T47D (cell line): ENCODE measurements at regions not wholly inside any gene's neighbourhood (a gene's known extent, or its start where the extent isn't known, plus 50 kb on each side); places are given as distances from the start of the nearest gene placed in this dataset.

ENCODE experiments used
- DNase-seq, 2 experiments: peaks; one replicate each; pipeline versions ENCODE4 v3.0.0 to v3.0.0-alpha.2; 2011 to 2012; ENCODE audit warnings: low read depth in 1 of 2, low spot score in 1 of 2
- JUND ChIP-seq: IDR thresholded peaks from 2 replicates; pipeline ENCODE4 v1.6.1; 2012; ENCODE audit warnings: low read depth
- in situ Hi-C: cut with HindIII; loops from 2 replicates; pipeline ENCODE4 v1.10.0; 2016; ENCODE audit warnings: low sequenced_read_pairs, low pct_unique_long_range_greater_than_20kb

- no peak for TF ChIP-seq JUND
- in situ Hi-C loops, result no loop called here
- DNase-seq, result no peak
Observed at GRCh38 chr3:159860269-159861116, 128.1 kb upstream of the IL12A start.

- in situ Hi-C loops, result no loop called here
- no peak for DNase-seq
- no peak for TF ChIP-seq JUND
Observed at GRCh38 chr3:159861369-159861987, 127.2 kb upstream of the IL12A start.

GRCh38 chr3:159865041-159865579 lies 123.5 kb upstream of the IL12A start:
- TF ChIP-seq JUND, result no peak
- in situ Hi-C loops, result no loop called here
- DNase-seq, result no peak

GRCh38 chr3:159866201-159866746 lies 122.4 kb upstream of the IL12A start:
- in situ Hi-C loops, result no loop called here
- no peak for DNase-seq
- TF ChIP-seq JUND, result no peak

- in situ Hi-C loops, result no loop called here
- DNase-seq, result no peak
- TF ChIP-seq JUND, result no peak
Observed at GRCh38 chr3:159867372-159867771, 121.3 kb upstream of the IL12A start.

GRCh38 chr3:159870723-159871122 lies 117.9 kb upstream of the IL12A start:
- DNase-seq, result no peak
- in situ Hi-C loops, result no loop called here
- no peak for TF ChIP-seq JUND

GRCh38 chr3:159872374-159873109 lies 116.1 kb upstream of the IL12A start:
- in situ Hi-C loops, result no loop called here
- no peak for TF ChIP-seq JUND
- no peak for DNase-seq

GRCh38 chr3:159875116-159875515 lies 113.5 kb upstream of the IL12A start:
- no peak for DNase-seq
- no peak for TF ChIP-seq JUND
- in situ Hi-C loops, result no loop called here

- TF ChIP-seq JUND, result no peak
- DNase-seq, result no peak
- in situ Hi-C loops, result no loop called here
Observed at GRCh38 chr3:159877924-159878323, 110.7 kb upstream of the IL12A start.

GRCh38 chr3:159879146-159879545 lies 109.5 kb upstream of the IL12A start:
- TF ChIP-seq JUND, result no peak
- no peak for DNase-seq
- in situ Hi-C loops, result no loop called here

- in situ Hi-C loops, result no loop called here
- no peak for DNase-seq
- no peak for TF ChIP-seq JUND
Observed at GRCh38 chr3:159879598-159879997, 109.0 kb upstream of the IL12A start.

- DNase-seq, result no peak
- no peak for TF ChIP-seq JUND
- in situ Hi-C loops, result no loop called here
Observed at GRCh38 chr3:159881208-159881607, 107.4 kb upstream of the IL12A start.

- peak; percentile 11 to 80 for DNase-seq
- TF ChIP-seq JUND, result no peak
- in situ Hi-C loops, result no loop called here
Observed at GRCh38 chr3:159881828-159882309, 106.8 kb upstream of the IL12A start.
